ENCODE measurements at regions not wholly inside any gene's neighbourhood (a gene's known extent, or its start where the extent isn't known, plus 50 kb on each side); places are given as distances from the start of the nearest gene placed in this dataset.

GRCh38 chr1:191624044-191624443 lies 534.2 kb upstream of the RGS18 start:
- ATAC-seq (no peak), DNase-seq (ENCODE audit: low spot score in 2 of 2) (no peak)
- no peaks in the 10 kb centered on the region for H3K4me1 Mint-ChIP-seq
- no peaks in the 10 kb centered on the region for H3K36me3 Mint-ChIP-seq
- peaks cover 8% of the 10 kb centered on the region for H3K9me3 Mint-ChIP-seq
- no peak overlapping the region for H3K27ac Mint-ChIP-seq
- H3K4me3 Mint-ChIP-seq = no peak overlapping the region

GRCh38 chr1:191629836-191630235 lies 528.4 kb upstream of the RGS18 start:
- Mint-ChIP-seq H3K9me3 (peaks cover 23% of the 10 kb centered on the region), H3K27ac (no peak overlapping the region), H3K4me1 (no peaks in the 10 kb centered on the region), H3K36me3 (no peaks in the 10 kb centered on the region), H3K4me3 (no peak overlapping the region)
- DNase-seq (ENCODE audit: low spot score in 2 of 2) (no peak), ATAC-seq (no peak)

GRCh38 chr1:191634801-191635508 lies 523.3 kb upstream of the RGS18 start:
- ATAC-seq (no peak), DNase-seq (ENCODE audit: low spot score in 2 of 2) (no peak)
- Mint-ChIP-seq H3K27ac (no peak overlapping the region), H3K9me3 (peaks cover 15% of the 10 kb centered on the region), H3K4me1 (no peaks in the 10 kb centered on the region), H3K4me3 (no peak overlapping the region), H3K36me3 (no peaks in the 10 kb centered on the region)

DNA sequence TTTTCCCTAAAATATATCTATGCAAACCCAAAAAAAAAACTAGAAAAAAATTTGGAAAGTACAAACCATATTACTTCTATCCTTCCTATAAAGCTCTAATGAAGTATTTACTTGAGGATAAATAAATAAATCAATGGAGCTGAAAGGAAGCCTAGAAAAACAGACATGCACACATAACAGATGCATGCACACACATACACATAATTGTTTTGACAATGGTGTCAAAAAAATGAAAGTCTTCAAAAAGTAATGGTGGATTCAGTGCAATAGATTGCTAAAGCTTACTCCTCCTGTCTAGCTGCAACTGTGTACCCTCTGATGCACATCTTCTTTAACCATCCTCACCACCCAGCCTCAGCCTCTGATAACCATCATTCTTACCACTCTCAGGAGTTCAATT lies 521.9 kb upstream of the RGS18 start:
- no peaks in the 10 kb centered on the region for H3K36me3 Mint-ChIP-seq
- H3K4me3 Mint-ChIP-seq = no peak overlapping the region
- no peak overlapping the region for H3K27ac Mint-ChIP-seq
- DNase-seq (ENCODE audit: low spot score in 2 of 2) (no peak), ATAC-seq (no peak)
- peaks cover 15% of the 10 kb centered on the region for H3K9me3 Mint-ChIP-seq
- no peaks in the 10 kb centered on the region for H3K4me1 Mint-ChIP-seq

GRCh38 chr1:191641420-191642260 lies 516.6 kb upstream of the RGS18 start:
- Mint-ChIP-seq H3K36me3 (no peaks in the 10 kb centered on the region), H3K4me3 (no peak overlapping the region), H3K9me3 (peaks cover 5% of the 10 kb centered on the region), H3K4me1 (no peaks in the 10 kb centered on the region), H3K27ac (no peak overlapping the region)
- peak; percentile 64 for ATAC-seq
- DNase-seq (ENCODE audit: low spot score in 2 of 2) = no peak

DNA sequence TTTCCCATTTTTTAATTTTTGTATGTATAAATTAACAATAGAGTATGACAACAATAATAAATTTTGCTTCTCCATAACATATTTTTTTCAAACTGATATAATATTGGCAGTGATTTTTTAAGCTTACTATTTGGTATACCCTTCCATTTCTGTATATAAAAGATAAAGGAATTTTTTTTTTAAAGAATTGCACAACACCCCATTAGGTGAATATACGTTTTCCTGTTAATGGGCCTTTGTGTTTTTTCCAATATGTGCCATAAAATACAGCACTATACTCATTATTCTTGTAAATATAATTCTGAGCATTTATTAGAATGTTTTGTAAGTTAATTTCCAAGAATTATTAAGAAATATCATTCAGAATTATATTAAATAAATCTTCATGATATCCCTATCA lies 515.2 kb upstream of the RGS18 start:
- Mint-ChIP-seq H3K27ac (no peak overlapping the region), H3K4me1 (no peaks in the 10 kb centered on the region), H3K9me3 (peaks cover 8% of the 10 kb centered on the region), H3K36me3 (no peaks in the 10 kb centered on the region), H3K4me3 (no peak overlapping the region)
- no peak for DNase-seq (ENCODE audit: low spot score in 2 of 2)
- no peak for ATAC-seq

GRCh38 chr1:191648939-191649338 lies 509.3 kb upstream of the RGS18 start:
- DNase-seq (ENCODE audit: low spot score in 2 of 2) (no peak), ATAC-seq (no peak)
- H3K9me3 Mint-ChIP-seq = peaks cover 10% of the 10 kb centered on the region
- no peaks in the 10 kb centered on the region for H3K4me1 Mint-ChIP-seq
- no peak overlapping the region for H3K27ac Mint-ChIP-seq
- H3K36me3 Mint-ChIP-seq = no peaks in the 10 kb centered on the region
- no peak overlapping the region for H3K4me3 Mint-ChIP-seq

GRCh38 chr1:191662051-191662450 lies 496.2 kb upstream of the RGS18 start:
- Mint-ChIP-seq H3K9me3 (peaks cover 3% of the 10 kb centered on the region), H3K4me1 (no peaks in the 10 kb centered on the region), H3K27ac (no peak overlapping the region), H3K36me3 (no peaks in the 10 kb centered on the region), H3K4me3 (no peak overlapping the region)
- DNase-seq (ENCODE audit: low spot score in 2 of 2) = no peak
- ATAC-seq = no peak

DNA sequence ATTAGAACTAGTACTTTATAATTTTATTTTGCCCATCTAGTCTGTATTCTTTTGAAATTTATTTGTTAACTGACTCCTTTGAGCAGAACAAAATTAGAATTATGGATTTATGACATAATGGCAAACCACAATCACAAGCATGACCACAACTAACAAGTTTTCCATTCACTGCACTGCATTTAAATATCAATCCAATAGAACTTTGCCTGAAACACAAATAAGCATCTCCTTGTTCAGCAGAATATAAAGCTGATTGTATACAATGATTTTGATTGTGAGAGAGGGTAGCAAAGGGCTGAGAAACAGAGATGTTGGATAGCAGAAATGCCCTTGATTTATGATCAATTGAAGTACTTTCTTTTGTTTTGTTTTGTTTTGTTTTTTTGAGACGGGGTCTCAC lies 495.5 kb upstream of the RGS18 start:
- ATAC-seq = no peak
- Mint-ChIP-seq H3K36me3 (no peaks in the 10 kb centered on the region), H3K9me3 (peaks cover 3% of the 10 kb centered on the region), H3K27ac (no peak overlapping the region), H3K4me3 (no peak overlapping the region), H3K4me1 (no peaks in the 10 kb centered on the region)
- DNase-seq (ENCODE audit: low spot score in 2 of 2) = no peak

GRCh38 chr1:191668525-191668924 lies 489.7 kb upstream of the RGS18 start:
- no peaks in the 10 kb centered on the region for H3K4me1 Mint-ChIP-seq
- ATAC-seq (no peak), DNase-seq (ENCODE audit: low spot score in 2 of 2) (no peak)
- H3K9me3 Mint-ChIP-seq = no peaks in the 10 kb centered on the region
- H3K36me3 Mint-ChIP-seq = no peaks in the 10 kb centered on the region
- H3K4me3 Mint-ChIP-seq = no peak overlapping the region
- H3K27ac Mint-ChIP-seq = no peak overlapping the region

GRCh38 chr1:191669629-191670028 lies 488.6 kb upstream of the RGS18 start:
- Mint-ChIP-seq H3K36me3 (no peaks in the 10 kb centered on the region), H3K4me1 (no peaks in the 10 kb centered on the region), H3K9me3 (no peaks in the 10 kb centered on the region), H3K4me3 (no peak overlapping the region), H3K27ac (no peak overlapping the region)
- ATAC-seq = no peak
- DNase-seq (ENCODE audit: low spot score in 2 of 2) = no peak

- H3K4me3 Mint-ChIP-seq = no peak overlapping the region
Observed at GRCh38 chr1:191671236-191671635, 487.0 kb upstream of the RGS18 start.

DNA sequence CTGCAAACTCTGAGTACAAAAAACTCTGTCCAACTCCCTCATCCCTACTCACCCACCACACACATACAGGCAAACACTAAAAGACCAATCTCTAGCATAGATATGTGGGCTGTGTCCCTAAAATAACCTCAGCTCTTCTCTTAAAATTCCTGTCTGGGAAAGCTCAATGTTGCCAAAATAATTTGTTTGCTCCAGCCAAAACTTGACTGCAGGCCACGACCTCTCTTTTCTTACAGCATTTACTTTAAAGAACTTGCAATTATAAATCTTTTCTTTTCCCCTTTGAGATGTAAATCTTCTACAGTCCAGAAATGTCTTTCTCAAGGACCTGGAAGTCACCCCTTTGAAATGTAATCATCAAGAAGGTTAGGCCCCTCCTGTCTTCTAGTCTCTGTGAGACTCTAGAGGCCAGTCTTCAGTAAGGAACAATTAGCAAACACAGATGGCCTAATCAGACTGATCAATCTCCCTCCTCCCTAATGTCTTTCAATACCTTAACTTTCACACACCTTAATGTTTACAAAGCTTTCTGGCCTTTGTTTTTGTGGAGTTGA lies 483.6 kb upstream of the RGS18 start:
- no peaks in the 10 kb centered on the region for H3K36me3 Mint-ChIP-seq
- no peak overlapping the region for H3K4me3 Mint-ChIP-seq
- no peaks in the 10 kb centered on the region for H3K4me1 Mint-ChIP-seq
- no peak for ATAC-seq
- no peak for DNase-seq (ENCODE audit: low spot score in 2 of 2)
- peaks cover 9% of the 10 kb centered on the region for H3K9me3 Mint-ChIP-seq
- no peak overlapping the region for H3K27ac Mint-ChIP-seq

More at GRCh38 chr1:191671236-191671635, 487.0 kb upstream of the RGS18 start:
- Mint-ChIP-seq H3K9me3 (no peaks in the 10 kb centered on the region), H3K27ac (no peak overlapping the region), H3K4me1 (no peaks in the 10 kb centered on the region), H3K36me3 (no peaks in the 10 kb centered on the region)
- no peak for ATAC-seq
- DNase-seq (ENCODE audit: low spot score in 2 of 2) = no peak

- H3K9me3 Mint-ChIP-seq = peaks cover 12% of the 10 kb centered on the region
- H3K36me3 Mint-ChIP-seq = no peaks in the 10 kb centered on the region
- H3K27ac Mint-ChIP-seq = no peak overlapping the region
- DNase-seq (ENCODE audit: low spot score in 2 of 2) (no peak), ATAC-seq (no peak)
- no peaks in the 10 kb centered on the region for H3K4me1 Mint-ChIP-seq
- H3K4me3 Mint-ChIP-seq = no peak overlapping the region
Observed at GRCh38 chr1:191675856-191676783, 482.1 kb upstream of the RGS18 start.

DNA sequence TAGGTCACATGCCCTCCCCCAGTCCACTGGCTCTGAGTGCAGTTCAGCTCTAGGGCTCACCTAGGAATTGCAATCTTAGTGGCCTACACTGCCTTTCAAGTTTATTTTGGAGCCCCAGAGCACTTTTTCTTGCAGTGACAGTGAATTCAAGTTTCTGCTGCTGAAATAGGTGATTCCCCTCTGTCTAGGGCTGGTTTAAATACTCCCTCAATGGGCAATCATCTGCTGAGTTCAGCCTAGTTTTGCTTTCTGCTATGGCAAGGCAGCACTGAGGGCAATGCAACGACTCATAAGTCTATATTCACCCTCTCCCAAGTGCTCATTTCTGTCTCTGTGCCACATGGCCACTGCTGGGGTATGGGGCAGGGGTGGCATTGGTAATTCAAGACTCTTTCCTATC lies 472.6 kb upstream of the RGS18 start:
- no peaks in the 10 kb centered on the region for H3K36me3 Mint-ChIP-seq
- H3K9me3 Mint-ChIP-seq = no peaks in the 10 kb centered on the region
- no peaks in the 10 kb centered on the region for H3K4me1 Mint-ChIP-seq
- no peak overlapping the region for H3K4me3 Mint-ChIP-seq
- ATAC-seq (peak; percentile 26), DNase-seq (ENCODE audit: low spot score in 2 of 2) (no peak)
- H3K27ac Mint-ChIP-seq = no peak overlapping the region
